Astrocyte of the spinal cord (primary cell): ENCODE measurements at regions not wholly inside any gene's neighbourhood (a gene's known extent, or its start where the extent isn't known, plus 50 kb on each side); places are given as distances from the start of the nearest gene placed in this dataset.

Experiments used
- DNase-seq: peaks from one replicate; pipeline ENCODE4 v3.0.0; 2011; ENCODE audit warnings: low read depth, low spot score
- H3K4me3 ChIP-seq: 2 replicates; pipeline ENCODE4 v1.5.1; 2011; ENCODE audit warnings: low read depth, mild to moderate bottlenecking, low read length, moderate library complexity
- in situ Hi-C: cut with HindIII; loops from 2 replicates; pipeline ENCODE4 v1.10.0; 2017; ENCODE audit warnings: low sequenced_read_pairs
- TF ChIP-seq, protein P1 (sequence below): IDR thresholded peaks from 2 replicates; pipeline ENCODE4 v1.5.1; 2012; ENCODE audit warnings: low read depth, mild to moderate bottlenecking, low read length, inconsistent platforms

DNA sequence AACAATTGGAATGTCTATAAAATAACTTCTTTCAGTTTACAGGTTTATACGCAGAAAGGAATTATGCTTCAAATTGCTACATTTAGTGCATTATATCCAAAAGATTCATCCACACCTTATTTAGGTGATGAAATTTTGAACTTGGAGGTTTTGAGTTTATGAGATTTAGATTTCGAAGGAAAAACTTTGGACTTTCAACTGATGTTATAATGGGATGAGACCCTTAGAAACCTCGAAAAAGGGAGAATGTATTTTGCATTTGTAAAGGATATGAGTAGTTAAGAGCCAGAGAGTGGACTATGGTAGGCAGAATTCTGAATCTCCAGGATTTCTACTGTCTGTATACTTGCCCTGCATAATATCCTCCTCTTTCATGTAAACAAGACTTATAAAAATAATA is 851.6 kb upstream of the MGAT4C start:
- DNase-seq, result no peak
- TF ChIP-seq, protein P1, sequence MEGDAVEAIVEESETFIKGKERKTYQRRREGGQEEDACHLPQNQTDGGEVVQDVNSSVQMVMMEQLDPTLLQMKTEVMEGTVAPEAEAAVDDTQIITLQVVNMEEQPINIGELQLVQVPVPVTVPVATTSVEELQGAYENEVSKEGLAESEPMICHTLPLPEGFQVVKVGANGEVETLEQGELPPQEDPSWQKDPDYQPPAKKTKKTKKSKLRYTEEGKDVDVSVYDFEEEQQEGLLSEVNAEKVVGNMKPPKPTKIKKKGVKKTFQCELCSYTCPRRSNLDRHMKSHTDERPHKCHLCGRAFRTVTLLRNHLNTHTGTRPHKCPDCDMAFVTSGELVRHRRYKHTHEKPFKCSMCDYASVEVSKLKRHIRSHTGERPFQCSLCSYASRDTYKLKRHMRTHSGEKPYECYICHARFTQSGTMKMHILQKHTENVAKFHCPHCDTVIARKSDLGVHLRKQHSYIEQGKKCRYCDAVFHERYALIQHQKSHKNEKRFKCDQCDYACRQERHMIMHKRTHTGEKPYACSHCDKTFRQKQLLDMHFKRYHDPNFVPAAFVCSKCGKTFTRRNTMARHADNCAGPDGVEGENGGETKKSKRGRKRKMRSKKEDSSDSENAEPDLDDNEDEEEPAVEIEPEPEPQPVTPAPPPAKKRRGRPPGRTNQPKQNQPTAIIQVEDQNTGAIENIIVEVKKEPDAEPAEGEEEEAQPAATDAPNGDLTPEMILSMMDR, result no peak
- in situ Hi-C loops, result no loop called here
- no peak overlapping the region for H3K4me3 ChIP-seq

DNA sequence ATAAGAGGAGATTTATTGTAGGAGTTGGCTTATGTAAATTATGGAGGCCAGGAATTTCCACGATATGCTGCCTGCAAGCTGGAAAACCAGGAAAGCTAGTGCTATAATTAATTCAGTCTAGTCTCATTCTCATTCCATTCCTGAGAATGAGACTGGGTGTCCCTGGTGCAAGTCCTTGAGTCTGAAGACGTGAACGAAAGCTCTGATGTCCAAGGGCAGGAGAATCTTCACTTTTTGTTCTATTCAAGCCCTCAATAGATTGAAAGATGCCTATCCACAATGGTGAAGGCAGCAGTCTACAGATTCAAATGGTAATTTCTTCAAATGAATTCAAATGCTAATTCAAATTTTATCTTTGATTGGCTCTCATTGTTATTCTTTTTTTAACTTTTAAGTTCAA is 851.1 kb upstream of the MGAT4C start:
- TF ChIP-seq, protein P1, result no peak
- in situ Hi-C loops, result no loop called here
- no peak overlapping the region for H3K4me3 ChIP-seq
- DNase-seq, result no peak

DNA sequence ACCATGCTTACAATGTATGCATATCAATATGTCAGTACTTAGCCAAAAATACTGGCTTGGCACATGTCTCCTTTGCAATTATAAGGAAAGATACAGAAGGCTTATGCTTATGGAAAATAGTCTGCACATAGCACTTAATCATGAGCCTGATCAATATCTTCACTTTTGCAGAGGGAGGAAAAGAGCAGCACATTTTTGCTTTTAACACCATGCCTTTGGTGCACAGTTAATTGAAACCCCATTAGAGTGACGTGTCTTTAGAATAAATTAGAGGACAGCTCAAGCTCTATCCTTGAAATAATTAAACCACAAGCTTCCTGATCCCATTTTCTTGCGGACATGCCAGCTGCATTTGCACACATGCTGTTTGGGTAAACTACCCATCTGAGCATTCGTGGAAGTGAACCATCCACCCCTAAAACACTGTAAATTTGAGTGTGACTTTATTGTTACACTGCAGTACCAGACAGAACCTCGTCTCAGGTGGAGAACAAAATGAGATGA is 839.9 kb upstream of the MGAT4C start:
- no peak overlapping the region for H3K4me3 ChIP-seq
- no peak for DNase-seq
- TF ChIP-seq, protein P1, result no peak
- in situ Hi-C loops, result no loop called here

DNA sequence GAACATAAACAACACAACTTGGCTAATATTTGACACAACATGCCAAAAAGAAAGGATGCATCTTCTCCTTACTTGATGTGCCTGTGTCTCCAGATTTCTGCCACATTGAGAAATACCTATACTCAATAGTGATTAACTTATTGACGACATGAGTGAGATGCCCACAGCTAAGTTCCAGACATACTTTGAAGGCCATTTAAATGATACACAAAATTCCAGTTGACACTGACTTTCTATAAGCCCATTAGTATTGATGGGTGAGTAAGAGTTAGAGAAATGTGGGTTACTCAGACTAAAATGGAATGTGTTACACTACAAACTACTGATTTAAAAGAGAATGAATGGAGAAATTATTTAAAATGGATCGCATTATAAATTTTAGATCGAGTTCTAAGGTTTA is 838.2 kb upstream of the MGAT4C start:
- TF ChIP-seq, protein P1, result no peak
- in situ Hi-C loops, result no loop called here

DNA sequence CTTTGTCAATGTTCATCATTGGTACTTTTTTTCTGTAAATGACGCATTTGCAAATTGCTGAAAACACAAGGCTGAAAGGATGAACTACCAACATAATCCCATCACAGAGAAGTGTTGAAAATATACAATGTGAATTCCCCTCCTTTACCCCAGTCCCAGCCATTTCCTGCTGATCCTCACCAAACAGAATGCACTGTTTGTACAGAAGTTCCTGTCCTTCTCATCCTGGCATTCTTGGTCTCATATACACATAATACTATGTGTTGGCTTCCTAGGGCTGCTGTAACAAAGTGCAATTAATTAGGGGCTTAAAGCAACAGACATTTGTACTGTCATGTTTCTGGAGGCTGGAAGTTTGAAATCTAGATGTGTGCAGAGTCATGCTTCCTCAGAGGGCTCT is 836.2 kb upstream of the MGAT4C start:
- DNase-seq, result no peak
- TF ChIP-seq, protein P1, result no peak
- H3K4me3 ChIP-seq, result no peak overlapping the region
- in situ Hi-C loops, result no loop called here

More for the DNA sequence above, 838.2 kb upstream of the MGAT4C start:
- no peak overlapping the region for H3K4me3 ChIP-seq
- DNase-seq, result no peak

DNA sequence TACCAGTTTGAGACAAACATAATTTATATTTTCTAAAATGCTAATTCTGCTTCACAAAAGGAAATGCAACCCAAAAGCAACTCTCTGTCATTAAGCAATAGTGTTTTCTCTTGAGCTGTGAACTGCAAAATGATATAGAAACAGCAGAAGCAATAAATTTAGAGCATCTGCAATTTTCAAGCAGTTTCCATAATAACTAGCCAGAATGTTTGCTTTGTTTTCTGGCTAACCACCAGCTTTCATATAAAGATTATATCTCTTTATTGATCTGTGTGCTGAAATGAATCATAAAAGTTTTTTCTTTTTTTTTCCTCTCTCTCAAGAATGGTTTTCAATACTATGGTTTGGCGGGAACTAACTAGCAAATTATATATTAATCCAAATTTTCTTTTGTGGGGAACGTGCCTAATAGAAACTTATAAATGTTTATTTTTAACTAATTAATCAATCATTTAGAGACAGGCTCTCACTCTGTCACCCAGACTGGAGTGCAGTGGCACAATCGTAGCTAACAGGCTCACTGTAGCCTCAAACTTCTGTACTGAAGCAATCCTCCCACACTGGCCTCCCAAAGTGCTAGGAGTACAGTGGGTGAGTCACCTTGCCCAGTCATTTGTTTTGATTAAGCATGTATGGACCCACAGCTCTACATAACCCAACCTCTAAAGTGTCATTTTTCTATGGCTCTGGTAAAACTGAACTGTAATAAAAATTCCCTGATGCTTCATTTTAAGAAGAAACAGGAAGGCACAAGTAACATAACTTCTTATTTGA is 830.1 kb upstream of the MGAT4C start:
- in situ Hi-C loops, result no loop called here
- TF ChIP-seq, protein P1, result no peak
- peak; percentile 20 for DNase-seq
- no peak overlapping the region for H3K4me3 ChIP-seq
